ENCODE measurements at regions not wholly inside any gene's neighbourhood (a gene's known extent, or its start where the extent isn't known, plus 50 kb on each side); places are given as distances from the start of the nearest gene placed in this dataset.

DNA sequence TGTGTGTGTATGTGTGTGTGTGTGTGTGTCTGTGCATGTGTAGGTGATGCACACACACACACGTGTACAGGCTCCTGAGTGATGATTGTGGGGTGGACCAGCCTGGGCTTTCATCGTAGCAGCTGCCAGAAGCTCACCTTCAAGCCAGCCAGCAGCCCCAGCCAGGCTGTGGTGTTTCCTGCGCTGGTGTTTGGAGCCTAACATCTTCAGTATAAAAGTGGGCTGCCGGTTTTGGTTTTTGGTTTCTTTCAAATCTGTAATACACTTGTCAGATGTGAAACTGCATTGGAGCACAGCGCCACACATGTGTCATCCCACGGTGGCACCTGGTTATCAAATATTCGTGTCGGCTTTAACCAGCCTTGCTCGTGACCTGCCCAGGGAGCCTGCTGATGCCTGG lies 114.2 kb downstream of the OLFM1 start:
- TF ChIP-seq POLR2AphosphoS5 (IDR thresholded peaks at IDR 0.05; ENCODE audit: borderline replicate concordance, low read depth, low read length) (no peak), EZH2 (IDR thresholded peaks at IDR 0.05) (no peak)

Measured in SK-N-MC (cell line).